GM12874 (cell line): ENCODE measurements at regions not wholly inside any gene's neighbourhood (a gene's known extent, or its start where the extent isn't known, plus 50 kb on each side); places are given as distances from the start of the nearest gene placed in this dataset.

Experiments
- CTCF ChIP-seq: IDR thresholded peaks from 2 replicates; pipeline ENCODE4 v1.5.1; 2011; ENCODE audit warnings: low read depth, mild to moderate bottlenecking, control low read depth, low read length, moderate library complexity; ENCODE audit not compliant: insufficient read depth

DNA sequence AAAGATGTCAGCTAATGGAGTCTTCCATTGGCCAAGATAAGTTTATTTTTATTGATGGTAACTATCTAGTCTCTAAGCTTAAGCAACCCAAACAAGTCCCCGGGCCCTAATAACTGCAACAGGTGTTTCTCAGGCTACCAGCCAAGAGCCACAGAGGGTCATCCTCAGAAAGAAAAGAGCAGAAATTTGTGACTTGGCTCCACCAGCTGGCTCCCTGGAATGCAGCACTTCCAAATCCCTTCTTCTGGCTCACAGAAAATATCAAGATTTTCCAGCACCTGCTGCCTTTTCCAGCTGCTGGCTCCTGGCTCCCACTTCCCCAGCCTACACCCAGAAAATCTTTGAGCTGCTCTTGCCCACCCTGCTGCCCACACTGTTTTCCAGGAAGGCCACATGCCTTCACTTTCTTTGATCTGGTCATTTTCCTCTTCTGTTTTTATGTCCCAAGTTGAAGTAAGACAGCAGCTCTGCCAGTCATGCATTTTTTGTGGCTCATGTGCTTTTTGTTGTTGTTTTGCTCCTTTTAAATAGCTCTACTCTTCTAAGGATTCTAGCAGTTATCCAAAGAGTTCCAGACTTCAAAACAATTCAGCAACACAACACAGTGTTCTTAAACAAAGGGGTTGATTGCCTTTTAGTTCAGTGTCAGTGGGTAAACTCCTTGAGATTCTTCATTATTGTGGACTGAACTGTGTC is 151.0 kb upstream of the SMLR1 start:
- TF ChIP-seq CTCF: no peak

GRCh38 chr6:130676773-130677144 is 150.4 kb upstream of the SMLR1 start:
- TF ChIP-seq CTCF: no peak

DNA sequence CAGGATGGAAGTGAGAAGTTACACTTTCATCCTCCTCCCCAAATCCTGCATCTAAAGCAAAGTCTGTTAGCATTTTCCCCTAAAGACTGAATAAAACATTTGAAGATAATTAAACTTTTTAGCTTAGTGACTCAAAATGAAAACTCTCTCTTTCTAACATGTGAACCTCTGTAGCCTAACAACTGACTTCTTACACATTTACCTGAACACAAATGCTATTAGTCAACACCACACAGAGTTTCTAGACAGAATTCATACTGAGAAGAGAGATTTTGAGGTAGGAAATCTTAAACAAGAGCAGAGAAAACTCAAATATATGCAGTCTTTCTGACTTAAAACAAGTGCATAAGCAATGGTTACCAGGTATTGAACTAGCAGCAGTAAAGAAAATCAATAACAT is 149.9 kb upstream of the SMLR1 start:
- no peak for TF ChIP-seq CTCF

- no peak for TF ChIP-seq CTCF
These were observed 149.4 kb upstream of the SMLR1 start for GRCh38 chr6:130677766-130678165.

GRCh38 chr6:130679684-130680083 is 147.5 kb upstream of the SMLR1 start:
- TF ChIP-seq CTCF: no peak

DNA sequence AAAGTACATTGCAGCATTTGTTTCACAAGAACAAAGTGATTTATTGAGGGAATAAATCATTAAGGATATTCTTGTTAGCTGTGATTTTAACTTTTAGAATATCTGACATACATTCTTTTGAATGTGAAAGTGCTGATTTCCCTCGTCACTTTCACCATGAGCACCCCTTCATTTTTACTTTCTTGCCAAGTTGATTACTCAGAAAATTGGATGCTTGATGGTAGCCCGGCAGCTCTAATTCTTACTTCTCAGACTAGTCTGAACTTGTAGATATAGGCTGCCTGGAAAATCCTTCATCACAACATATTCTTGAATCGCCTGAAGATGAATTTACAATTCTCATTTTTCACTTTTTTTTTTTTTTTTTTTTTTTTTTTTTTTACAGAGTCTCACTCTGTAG is 147.1 kb upstream of the SMLR1 start:
- TF ChIP-seq CTCF: no peak

GRCh38 chr6:130681028-130681427 is 146.2 kb upstream of the SMLR1 start:
- no peak for TF ChIP-seq CTCF

- no peak for TF ChIP-seq CTCF
These were observed 145.1 kb upstream of the SMLR1 start for GRCh38 chr6:130682066-130682465.
